GM19455 (cell line): ENCODE measurements at regions not wholly inside any gene's neighbourhood (a gene's known extent, or its start where the extent isn't known, plus 50 kb on each side); places are given as distances from the start of the nearest gene placed in this dataset.
A peak's percentile ranks its signal among the peaks of the same experiment; 100 is the strongest.

Source experiments
- ATAC-seq: cut with Tn5 transposase; IDR thresholded peaks from one replicate; pipeline ENCODE4 v1.9.1; 2021; ENCODE audit not compliant: unreplicated experiment

DNA sequence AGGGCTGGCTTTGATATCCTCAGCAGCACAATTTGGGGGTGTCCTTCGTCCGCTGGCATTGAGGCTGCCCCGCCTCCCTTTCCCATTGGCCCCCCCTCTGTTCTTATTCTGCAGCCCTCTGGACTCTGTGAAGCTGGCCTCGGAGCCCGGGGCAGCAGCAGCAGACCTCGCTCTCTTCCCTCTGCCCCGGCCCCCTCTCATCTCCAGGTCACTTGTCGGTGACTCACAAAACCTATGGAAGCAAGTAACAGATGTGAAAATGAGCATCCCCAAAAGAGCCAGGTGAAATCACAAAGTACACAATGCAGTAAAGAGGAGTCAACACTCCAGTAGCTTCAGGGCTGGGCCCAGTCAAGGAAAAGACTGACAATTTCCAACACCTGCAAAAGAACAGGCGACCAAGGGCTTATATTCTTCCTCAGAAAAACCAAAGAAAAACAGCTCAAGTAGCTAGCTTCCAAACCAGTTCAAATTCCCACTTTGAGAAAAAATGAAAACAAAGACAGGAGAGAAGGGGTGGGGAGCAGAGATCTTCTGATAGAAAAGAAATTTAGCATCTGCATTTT lies 97.5 kb downstream of the ZNF608 start:
- no peak for ATAC-seq

DNA sequence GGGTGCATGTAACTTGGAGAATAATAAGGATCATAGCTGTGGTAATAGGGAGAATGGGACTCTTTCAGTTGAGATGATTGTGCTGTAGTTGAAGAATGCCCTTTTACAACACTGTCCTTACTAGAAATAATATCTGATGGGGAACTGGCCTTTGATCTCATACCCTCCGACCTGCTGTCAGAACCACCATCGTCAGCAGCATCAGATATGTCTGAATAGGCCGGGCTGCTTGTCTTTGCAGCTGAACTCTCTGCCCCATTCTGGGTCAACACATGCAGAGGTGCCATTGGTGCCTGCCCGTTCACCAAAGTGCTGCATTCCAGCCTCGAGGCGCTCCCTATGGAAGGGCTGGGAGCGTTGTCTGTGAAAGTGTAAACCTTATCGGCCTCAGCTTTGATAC lies 99.1 kb downstream of the ZNF608 start:
- ATAC-seq: no peak

DNA sequence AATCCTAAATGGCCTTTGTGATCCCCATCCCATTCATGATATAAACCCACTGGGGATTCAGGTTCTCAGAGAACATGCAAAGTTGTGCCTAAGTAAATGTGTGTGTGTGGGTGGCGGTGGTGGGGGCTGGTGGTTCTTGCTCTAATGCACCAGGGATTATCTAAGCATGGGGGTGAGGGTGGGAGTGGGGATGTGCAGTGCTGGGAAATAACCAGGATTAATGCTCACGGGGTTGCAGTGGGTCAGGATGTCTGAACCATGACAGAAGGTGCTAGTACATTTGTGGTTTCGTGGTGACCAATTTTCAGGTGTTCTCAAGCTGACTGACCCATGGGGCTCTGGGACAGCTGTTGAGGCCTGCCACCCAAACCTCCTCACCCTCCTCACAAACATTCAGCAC lies 101.0 kb downstream of the ZNF608 start:
- no peak for ATAC-seq

DNA sequence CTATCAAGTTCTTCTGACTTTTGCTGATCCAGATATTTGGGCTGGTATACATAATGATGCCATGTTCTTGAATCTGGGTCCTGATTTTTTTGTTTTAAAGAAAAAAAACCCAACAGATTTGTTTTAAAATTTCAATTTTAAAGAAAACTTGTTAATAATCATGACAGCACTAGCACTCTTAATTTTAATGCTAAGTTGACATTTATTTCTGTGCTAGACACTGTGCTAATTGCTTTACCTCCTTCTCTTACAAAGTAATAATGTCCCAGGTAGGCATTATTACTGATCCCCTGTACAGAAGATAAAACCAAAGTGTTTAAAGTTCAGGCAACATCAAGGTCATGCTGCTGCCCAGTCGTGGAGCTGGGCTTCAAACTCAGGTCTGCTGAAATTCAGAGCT lies 101.9 kb downstream of the ZNF608 start:
- no peak for ATAC-seq

DNA sequence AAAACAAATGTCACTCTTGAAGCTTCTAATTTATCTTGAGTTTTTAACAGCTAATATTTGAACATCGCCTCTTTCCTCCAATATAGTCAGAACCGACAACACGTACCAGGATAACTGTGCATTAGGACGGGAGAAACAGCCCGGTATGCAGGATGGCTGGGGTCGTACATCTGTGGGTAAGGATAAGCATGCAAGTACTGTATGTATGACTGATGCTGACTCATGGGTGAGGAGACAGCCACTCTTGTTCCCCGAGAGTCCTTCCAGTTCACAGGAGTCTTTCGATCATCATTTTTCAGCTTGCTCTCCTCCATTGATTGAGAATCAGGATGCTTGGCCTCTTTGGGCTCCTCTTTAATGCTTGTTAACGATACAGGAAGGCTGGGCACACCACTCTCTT lies 102.3 kb downstream of the ZNF608 start:
- ATAC-seq: no peak

DNA sequence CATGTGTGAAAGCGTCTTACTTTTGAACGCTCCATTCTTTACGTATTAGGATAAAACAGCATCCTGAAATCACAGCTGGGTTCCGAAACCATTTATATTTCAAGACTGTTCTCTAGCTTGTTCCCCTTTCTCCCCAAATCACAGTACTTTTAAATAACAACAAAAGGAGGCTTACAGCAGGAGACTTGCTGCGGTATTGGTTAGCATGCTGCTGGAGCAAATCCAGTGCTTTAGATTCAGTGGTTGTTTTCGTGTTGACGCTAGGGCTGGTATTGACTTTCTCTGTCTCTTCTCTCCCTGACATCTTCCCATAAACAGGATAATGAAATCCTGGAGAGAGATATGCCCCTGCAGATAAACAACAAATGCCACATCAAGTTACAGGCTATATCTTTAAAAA lies 103.1 kb downstream of the ZNF608 start:
- no peak for ATAC-seq

DNA sequence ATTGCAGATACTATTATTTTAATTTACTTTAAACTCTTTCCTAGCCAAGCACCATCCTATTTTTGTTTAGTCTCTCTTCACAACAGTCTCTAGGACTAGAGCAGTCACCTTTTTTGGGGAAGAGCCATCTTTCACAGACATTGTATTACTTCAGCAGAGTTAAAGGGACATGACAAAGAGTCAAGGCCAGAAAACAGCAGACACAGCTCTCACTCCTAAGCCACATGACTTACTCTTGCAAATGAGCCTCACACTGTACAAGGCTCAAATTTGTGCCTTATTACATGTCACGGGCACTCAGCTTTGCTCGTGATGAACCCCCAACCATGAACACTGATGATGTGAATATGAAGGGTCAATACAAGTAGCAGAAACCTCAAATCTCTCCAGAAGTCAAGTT lies 104.3 kb downstream of the ZNF608 start:
- ATAC-seq: no peak

DNA sequence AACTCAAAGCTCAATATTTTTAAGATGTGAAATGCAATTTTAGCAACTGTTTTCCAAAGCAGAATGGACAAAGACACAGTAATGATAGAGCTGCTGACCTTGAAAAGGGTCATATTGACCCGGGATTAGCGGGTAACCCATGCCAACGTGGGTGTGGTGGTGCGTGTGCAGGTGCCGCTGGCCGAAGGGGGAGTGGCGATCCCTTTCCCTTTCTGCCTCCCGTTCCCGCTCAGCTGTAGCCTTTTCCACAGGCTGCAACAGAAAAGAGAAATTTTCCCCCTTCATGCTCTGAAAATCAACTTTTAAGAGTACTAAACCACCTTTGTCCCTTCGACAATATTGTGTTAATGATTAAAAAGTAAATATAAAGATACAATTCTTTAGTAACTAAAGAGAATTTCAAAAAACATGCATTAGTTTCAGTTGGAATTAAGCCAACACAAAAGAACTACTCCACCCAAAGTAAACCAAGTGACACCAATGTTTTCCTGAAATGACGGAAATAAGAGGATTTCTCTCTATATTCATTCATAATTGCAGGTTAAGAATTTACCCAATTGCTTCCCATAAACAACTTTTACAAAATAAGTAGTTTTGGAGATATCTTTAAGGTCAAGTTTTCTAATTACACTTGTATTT lies 105.2 kb downstream of the ZNF608 start:
- ATAC-seq: no peak

DNA sequence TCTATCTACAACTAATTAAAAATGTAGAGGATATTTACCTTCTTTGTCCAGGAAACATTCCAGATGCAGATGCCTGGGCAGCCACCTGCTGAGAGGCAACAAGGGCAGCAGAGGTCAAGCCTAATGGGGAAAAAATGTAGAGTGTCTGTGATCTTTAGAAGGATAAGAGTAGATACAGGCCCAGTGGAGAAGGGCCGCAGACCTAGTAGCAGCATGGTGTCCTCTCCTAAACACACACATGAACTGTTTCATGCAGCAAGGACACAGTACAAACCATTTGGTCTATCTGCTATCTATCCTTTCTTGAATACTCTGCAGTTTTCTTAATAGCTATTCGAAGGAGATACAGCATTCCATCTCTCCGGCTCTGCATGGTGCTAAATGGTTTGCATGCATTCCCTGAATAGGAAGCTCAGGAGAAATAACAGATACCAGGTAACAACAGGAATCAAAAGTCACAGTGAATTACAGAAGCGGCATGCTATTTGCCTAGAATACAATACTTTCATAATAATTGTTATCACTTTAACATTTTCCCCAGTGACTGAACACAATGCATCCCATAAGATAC lies 107.3 kb downstream of the ZNF608 start:
- no peak for ATAC-seq

DNA sequence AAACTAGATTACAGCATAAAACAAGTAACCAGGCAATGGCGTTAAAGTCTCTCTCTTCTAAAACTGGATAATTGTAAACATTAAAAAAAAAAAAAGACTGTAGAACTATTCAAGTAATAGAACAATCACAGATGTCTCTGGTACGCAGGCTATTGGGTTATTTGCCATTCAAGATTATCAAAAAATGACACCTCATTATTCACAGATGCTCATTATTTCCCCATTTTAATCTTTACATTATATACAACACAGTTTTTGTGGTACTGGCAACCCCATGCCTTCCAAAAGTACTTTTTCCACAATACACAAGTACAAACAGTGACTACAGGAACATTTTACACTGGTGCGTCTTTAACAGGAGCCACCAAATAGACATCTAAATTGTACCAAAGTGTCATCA lies 109.4 kb downstream of the ZNF608 start:
- no peak for ATAC-seq

DNA sequence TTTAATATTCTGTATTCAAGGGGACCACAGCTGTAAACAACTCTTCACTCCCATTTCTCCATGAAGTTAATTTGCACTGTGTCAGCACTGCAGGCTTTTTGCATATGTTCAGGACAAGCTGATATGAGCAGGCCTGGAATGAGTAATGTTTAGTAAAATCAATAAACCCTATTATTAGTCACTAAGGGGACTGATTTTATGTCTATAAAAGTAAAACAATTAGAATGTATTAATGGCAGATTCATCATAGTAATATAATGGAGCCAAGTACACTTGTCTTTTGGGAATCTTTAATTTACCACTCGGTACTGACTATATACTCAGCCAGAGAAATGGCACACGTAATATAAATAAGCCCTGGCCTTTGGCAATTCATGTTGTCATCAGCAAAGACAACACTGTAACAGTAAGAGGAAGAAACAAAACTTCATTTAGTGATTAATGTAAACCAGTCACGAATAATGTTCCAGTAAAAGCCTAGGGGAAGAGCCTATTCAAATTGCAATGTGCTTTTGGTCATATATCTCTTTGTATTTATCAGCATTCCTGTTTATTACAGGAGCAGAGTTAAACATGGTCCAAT lies 111.6 kb downstream of the ZNF608 start:
- no peak for ATAC-seq

DNA sequence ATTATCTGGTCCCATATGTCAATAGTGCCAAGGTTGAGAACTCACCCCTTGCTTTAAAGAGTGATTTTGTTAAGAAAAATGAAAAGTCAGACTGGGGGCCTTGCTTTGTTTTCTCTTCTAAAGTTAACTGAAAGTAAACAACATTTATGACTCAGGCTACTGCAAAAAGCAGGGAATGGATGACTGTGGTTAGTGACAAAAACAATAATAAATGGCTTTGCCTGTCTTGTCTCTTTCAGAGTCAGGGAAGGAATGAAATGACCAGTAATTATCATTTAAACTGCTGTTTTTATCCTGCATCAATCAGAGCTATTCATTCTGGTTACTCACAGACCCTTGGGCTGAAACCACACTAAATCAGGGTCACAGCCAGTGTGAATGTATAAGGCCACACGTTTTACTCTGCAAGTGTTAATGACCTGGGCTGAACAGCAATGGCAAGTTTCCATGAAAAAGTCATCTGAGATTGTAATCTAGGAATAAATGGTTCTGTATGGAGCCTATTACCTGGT lies 112.2 kb downstream of the ZNF608 start:
- ATAC-seq: no peak

DNA sequence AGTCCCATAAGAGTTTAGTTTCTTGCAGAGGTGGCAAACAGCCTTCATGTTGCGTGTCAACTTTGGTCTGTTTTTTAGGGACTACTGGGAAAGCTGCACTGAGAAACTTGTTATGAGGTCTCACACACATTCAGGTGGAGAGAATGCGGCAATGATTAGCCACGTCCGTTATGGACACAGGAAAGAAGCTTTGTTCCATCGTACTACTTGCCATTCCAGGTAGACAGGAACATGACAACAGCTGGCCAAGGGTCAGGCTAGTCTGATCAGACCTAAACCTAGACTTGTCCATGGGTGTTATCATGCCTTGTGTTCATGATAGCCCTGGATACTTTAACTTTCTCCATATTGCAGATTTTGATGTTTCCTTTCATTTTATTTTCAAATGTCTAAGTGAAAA lies 113.2 kb downstream of the ZNF608 start:
- no peak for ATAC-seq

DNA sequence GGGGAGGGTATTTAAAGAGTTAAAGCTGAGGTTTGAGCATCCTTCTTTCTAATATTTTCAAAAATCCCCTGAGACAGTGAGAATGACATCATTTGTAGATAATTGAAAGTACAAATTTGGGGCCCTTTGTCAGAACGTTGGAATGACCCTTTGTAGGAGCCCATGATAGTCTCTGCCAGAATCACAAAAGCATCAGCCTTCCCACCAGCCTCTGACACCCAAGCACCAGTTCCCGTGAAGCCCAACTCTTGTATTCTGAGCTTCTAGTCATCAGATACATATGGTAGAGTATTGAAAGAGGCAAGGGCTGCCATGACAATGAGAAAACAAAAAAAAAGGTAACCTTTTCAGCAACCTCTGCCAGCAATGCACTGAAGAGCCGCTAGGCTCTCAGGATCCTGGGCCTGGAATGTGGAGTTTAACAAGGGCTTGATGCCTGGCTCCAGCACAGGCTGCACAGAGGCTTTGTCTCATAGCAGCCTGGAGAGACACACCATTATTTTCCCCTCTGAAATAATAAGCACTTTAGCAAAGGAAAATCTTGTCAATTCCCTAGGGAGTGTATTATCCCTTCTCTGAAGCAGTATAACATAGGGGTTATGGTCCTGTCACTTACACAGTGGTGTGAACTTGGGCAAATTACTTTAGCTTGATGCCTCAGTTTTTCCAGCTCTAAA lies 114.4 kb downstream of the ZNF608 start:
- ATAC-seq: no peak

DNA sequence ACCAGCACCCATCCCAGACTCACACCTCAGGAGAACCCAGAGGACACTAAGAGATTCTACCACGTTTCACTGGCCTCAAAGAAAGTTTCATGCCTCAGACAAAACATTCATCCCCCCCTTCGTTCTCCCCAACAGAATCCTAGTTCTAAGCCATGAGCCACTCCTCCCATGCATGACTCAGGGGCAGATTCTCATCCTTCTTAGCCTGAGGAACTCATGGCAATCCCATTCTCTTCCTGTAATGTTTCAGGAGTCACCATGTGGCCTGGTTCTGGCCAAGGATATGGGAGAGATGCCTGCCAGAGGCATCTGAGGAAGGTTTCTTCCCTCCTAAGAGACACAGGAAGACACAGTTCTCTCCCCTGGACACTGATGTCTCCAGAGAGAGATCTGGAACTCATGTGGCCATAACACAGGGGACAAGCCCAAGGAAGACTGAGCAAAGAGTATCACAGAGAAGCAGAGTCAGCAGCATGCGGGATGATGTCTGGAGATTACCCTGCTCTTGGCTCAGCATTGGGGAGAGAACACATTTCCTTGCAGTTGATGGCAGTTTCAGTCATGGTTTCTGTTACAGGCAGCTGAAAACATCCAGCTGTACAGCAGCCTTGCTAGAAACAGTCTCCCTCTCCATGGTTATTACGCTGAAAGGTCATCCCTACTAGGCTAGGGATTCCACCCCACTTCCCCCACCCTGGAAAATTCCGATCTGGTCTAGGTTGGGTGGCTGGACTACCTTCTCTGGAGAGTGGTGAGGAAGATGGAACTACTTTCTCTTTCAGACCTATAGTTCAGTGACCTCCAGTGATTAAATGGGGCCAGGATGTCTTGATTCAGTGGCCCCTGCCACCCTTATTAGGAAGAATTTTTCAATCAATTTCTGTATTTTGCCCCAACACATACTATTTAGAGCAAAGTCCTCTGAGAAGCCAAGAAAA lies 115.4 kb downstream of the ZNF608 start:
- ATAC-seq: peak; percentile 80

DNA sequence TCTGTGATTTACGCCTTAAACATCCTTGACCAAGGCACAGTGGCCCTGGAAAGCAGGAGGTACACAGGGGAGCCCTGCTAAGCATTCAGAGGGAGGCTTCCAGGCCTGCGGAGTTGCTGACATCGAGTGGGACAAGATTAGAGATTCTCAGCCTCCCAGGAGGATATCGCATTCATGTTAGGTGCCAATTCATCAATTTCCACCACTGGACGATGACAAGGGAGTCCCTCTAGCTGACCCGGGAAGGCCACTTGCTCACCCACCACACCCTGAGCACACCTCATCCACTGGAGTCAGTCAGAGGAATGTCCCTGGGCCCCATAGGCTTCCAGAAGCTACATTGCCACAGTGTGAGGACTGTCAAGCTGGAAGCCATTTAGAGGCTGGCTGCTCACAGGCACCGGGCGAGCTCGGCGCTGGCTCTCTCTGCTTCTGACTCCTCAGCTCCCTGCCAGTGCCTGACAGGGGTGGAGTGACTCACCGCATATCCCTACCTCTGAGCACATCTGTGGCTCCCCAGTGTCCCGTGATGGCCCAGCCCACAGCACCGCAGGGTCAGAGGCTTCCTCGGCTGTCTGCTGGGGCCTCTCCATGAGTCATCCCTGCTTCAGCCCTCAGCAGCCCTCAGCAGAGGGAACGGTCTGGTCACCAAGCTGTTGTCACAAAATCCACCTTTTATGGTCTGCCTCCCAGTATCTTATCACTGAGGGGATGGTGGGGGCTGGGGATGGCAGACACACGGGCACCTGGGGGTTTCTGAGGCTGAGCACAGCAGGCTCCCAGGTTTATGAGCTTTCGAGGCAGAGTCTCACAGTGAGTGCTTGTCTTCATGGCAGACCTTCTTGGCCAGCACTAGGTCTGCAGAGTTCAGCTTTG lies 117.5 kb downstream of the ZNF608 start:
- ATAC-seq: no peak

DNA sequence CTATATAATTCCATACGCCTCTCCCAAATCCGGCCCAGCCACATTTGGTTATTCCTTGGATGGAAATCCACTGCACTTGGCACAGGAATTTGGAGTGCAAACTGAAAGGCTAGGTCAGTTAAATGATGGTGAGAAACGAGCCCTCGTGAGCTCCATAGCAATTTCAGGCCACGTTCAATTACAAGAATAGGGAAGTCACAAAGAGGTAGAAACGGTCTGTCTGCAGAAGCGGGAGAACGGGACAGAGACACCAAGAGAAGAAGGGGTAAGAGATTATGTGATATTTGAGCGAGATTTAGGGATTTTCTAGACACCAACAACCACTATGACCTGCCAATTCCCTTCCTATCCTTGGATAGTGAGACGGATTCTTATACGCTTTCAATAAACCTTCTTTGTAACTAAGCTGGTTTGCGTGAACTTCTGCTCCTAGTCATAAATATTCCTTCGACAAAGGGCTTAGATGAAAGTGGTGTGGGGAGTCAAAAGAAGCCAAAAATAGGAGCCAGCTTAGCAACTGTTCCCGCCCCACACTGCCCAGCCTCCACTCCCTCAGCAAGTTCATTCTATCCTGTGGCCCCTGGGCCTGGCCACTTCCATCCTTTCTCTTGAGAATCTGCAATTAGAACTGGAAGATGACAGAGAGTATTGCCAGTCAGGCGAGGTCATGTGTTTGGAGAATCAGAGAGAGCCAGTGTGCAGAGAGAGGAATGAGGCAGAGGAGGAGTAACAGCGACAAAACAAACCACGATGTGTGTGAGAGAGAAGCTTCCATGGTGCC lies 118.4 kb downstream of the ZNF608 start:
- no peak for ATAC-seq

DNA sequence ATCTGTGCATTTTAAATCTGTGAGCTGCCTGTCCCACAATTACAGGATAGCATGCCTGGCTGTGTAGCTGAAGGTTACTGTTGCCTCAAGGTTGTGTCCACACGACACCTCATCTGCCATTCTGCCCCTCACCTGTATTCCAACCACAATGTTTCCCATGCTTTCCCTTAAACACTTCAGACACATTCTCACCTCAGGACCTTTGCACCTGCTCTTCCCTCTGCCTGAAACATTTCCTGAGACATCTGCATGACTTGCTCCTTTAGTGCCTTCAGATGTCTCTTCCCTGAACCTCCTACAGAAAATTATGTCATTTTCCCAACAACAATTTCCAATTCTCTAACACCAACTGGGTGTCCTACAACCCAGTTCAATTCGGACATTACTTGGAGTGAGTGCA lies 120.4 kb downstream of the ZNF608 start:
- no peak for ATAC-seq

DNA sequence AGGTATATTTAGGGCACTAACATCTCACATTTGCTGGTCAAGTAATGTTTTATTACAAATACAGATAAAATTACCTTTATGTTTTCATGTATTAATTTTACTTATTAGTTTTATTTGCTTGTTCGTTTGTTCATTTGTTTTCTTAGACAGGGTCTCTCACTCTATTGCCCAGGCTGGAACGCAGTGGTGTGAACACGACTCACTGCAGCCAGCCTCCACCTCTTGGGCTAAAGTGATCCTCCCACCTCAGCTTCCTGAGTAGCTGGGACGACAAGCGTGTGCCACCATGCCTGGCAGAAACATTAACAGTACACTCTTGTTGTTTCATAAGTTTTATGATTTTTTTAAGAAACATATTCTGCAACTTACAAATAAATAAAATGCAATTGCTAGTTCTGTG lies 123.2 kb downstream of the ZNF608 start:
- ATAC-seq: no peak
